ENCODE measurements at regions not wholly inside any gene's neighbourhood (a gene's known extent, or its start where the extent isn't known, plus 50 kb on each side); places are given as distances from the start of the nearest gene placed in this dataset.

- DNase-seq (ENCODE audit: low read depth): no peak
These were observed 85.6 kb downstream of the CD8B2 start for GRCh38 chr2:106572541-106573450.

- no peak for DNase-seq (ENCODE audit: low read depth)
These were observed 86.6 kb downstream of the CD8B2 start for GRCh38 chr2:106573773-106574172.

GRCh38 chr2:106575955-106576354 is 88.8 kb downstream of the CD8B2 start:
- DNase-seq (ENCODE audit: low read depth): no peak

- no peak for DNase-seq (ENCODE audit: low read depth)
These were observed 90.1 kb downstream of the CD8B2 start for GRCh38 chr2:106577255-106577651.

GRCh38 chr2:106579750-106580197 is 92.6 kb downstream of the CD8B2 start:
- DNase-seq (ENCODE audit: low read depth): no peak

- DNase-seq (ENCODE audit: low read depth): no peak
These were observed 93.1 kb downstream of the CD8B2 start for GRCh38 chr2:106580241-106580640.

GRCh38 chr2:106581328-106581727 is 94.2 kb downstream of the CD8B2 start:
- DNase-seq (ENCODE audit: low read depth): no peak

GRCh38 chr2:106581755-106582147 is 94.6 kb downstream of the CD8B2 start:
- no peak for DNase-seq (ENCODE audit: low read depth)

- peak; percentile 39 for DNase-seq (ENCODE audit: low read depth)
These were observed 95.3 kb downstream of the CD8B2 start for GRCh38 chr2:106582148-106583143.

GRCh38 chr2:106584304-106584954 is 97.3 kb downstream of the CD8B2 start:
- no peak for DNase-seq (ENCODE audit: low read depth)

GRCh38 chr2:106596844-106597243 is 109.7 kb downstream of the CD8B2 start:
- DNase-seq (ENCODE audit: low read depth): no peak

- DNase-seq (ENCODE audit: low read depth): no peak
These were observed 112.4 kb downstream of the CD8B2 start for GRCh38 chr2:106599540-106599939.

- DNase-seq (ENCODE audit: low read depth): no peak
These were observed 114.9 kb downstream of the CD8B2 start for GRCh38 chr2:106602042-106602441.

GRCh38 chr2:106606652-106607051 is 119.5 kb downstream of the CD8B2 start:
- DNase-seq (ENCODE audit: low read depth): no peak

GRCh38 chr2:106607371-106607770 is 120.2 kb downstream of the CD8B2 start:
- no peak for DNase-seq (ENCODE audit: low read depth)

- DNase-seq (ENCODE audit: low read depth): no peak
These were observed 122.6 kb downstream of the CD8B2 start for GRCh38 chr2:106609780-106610179.

- DNase-seq (ENCODE audit: low read depth): no peak
These were observed 127.5 kb downstream of the CD8B2 start for GRCh38 chr2:106614511-106615291.

- no peak for DNase-seq (ENCODE audit: low read depth)
These were observed 131.4 kb downstream of the CD8B2 start for GRCh38 chr2:106618614-106619013.

- no peak for DNase-seq (ENCODE audit: low read depth)
These were observed 136.3 kb downstream of the CD8B2 start for GRCh38 chr2:106623456-106623855.

GRCh38 chr2:106624787-106625380 is 137.7 kb downstream of the CD8B2 start:
- DNase-seq (ENCODE audit: low read depth): no peak

- DNase-seq (ENCODE audit: low read depth): no peak
These were observed 141.2 kb downstream of the CD8B2 start for GRCh38 chr2:106628377-106628776.

Data from stimulated activated CD8-positive, alpha-beta memory T cell treated with anti-CD3 and anti-CD28 coated beads, Interleukin-15, amount 100 ng/mL, for 1 hour (primary cell).